HCT116 (cell line): ENCODE measurements at regions not wholly inside any gene's neighbourhood (a gene's known extent, or its start where the extent isn't known, plus 50 kb on each side); places are given as distances from the start of the nearest gene placed in this dataset.

Experiments
- ATAC-seq: fragments of 200-7000 bp; cut with Tn5 transposase; 2 replicates; pipeline ENCODE4 v1.9.1; 2020; ENCODE audit warnings: mild to moderate bottlenecking, moderate library complexity
- BruUV-seq: library from RNA; stranded (reverse); fragments of 400-500 nt; replicated peaks from 2 replicates; lab custom pipeline; 2021; lab: Mats Ljungman, UMichigan
- CTCF ChIA-PET: fragments of 300-600 bp; sonication (Branson Sonifier 250); formaldehyde crosslinking; loops from one replicate; lab custom pipeline; 2021; ENCODE audit warnings: antibody characterized with exemption; lab: Charles Lee
- POLR2A ChIA-PET: fragments of 300-600, 350-600 bp; sonication (Branson Sonifier 250); formaldehyde crosslinking; loops from one replicate; lab custom pipeline; 2021; ENCODE audit warnings: antibody characterized with exemption; lab: Charles Lee
- RAD21 ChIA-PET, 2 experiments: fragments of 300-600 bp; sonication (Branson Sonifier 250); formaldehyde crosslinking; loops; one replicate each; lab custom pipeline; 2023; ENCODE audit warnings: low total read pairs in 2 of 2; ENCODE audit not compliant: uncharacterized antibody in 2 of 2, unreplicated experiment in 2 of 2, low non-redundant PET in 1 of 2; lab: Charles Lee
- DNase-seq: peaks from one replicate; pipeline ENCODE4 v3.0.0-alpha.2; 2010; ENCODE audit warnings: low read depth, low spot score
- H2AFZ ChIP-seq: fragments of 200-600 bp; shearing (Covaris generic), sonication (generic); 2 replicates; pipeline ENCODE4 v1.6.1; 2017; ENCODE audit warnings: low read depth, mixed run types, mixed read lengths, antibody characterized with exemption, low read length; ENCODE audit not compliant: poor library complexity, severe bottlenecking
- H3K27ac ChIP-seq: 2 replicates; pipeline ENCODE4 v1.5.1; 2012; ENCODE audit warnings: low read depth, low read length
- H3K27me3 ChIP-seq: fragments of 200-600 bp; sonication (generic); 2 replicates; pipeline ENCODE4 v1.6.1; 2016; ENCODE audit warnings: mixed run types, low read length, mixed read lengths; ENCODE audit not compliant: insufficient read depth
- H3K36me3 ChIP-seq, 2 experiments: fragments of 200-500 bp in 1 of 2; fragments of 200-600 bp in 1 of 2; sonication (Bioruptor generic) in 1 of 2; sonication (generic) in 1 of 2; 2 replicates each; pipeline versions ENCODE4 v1.5.1 to v1.6.1; 2014 to 2016; ENCODE audit warnings: low read length in 2 of 2, inconsistent platforms in 1 of 2, mixed read lengths in 1 of 2, mixed run types in 1 of 2; ENCODE audit not compliant: insufficient read depth in 2 of 2, control insufficient read depth in 1 of 2
- H3K4me1 ChIP-seq, 2 experiments: fragments of 200-600 bp in 1 of 2; sonication (generic) in 1 of 2; 2 replicates each; pipeline versions ENCODE4 v1.5.1 to v1.6.1; 2012 to 2017; ENCODE audit warnings: low read length in 2 of 2, inconsistent platforms in 1 of 2, mild to moderate bottlenecking in 1 of 2, mixed read lengths in 1 of 2, mixed run types in 1 of 2, moderate library complexity in 1 of 2; ENCODE audit not compliant: insufficient read depth in 2 of 2, control insufficient read depth in 1 of 2
- H3K4me2 ChIP-seq: fragments of 200-600 bp; sonication (generic); 2 replicates; pipeline ENCODE4 v1.6.1; 2017; ENCODE audit warnings: mixed run types, low read length, mixed read lengths
- H3K4me3 ChIP-seq, 2 experiments: fragments of 200-600 bp in 1 of 2; sonication (generic) in 1 of 2; replicated peaks in 1 of 2; 2 replicates each; pipeline ENCODE4 v1.5.1; 2011 to 2016; ENCODE audit warnings: low read length in 2 of 2, control low read depth in 1 of 2, low read depth in 1 of 2, mild to moderate bottlenecking in 1 of 2, mixed read lengths in 1 of 2, mixed run types in 1 of 2
- H3K79me2 ChIP-seq: fragments of 200-600 bp; sonication (generic); 2 replicates; pipeline ENCODE4 v1.6.1; 2017; ENCODE audit warnings: mild to moderate bottlenecking, mixed run types, low read length, moderate library complexity, mixed read lengths; ENCODE audit not compliant: insufficient read depth
- H3K9ac ChIP-seq: fragments of 200-600 bp; sonication (generic); 2 replicates; pipeline ENCODE4 v1.6.1; 2016; ENCODE audit warnings: low read length, mixed read lengths
- H3K9me2 ChIP-seq: fragments of 200-600 bp; sonication (generic), shearing (Covaris generic); 2 replicates; pipeline ENCODE4 v1.6.1; 2017; ENCODE audit warnings: mixed run types, mild to moderate bottlenecking, moderate library complexity; ENCODE audit not compliant: insufficient read depth
- H3K9me3 ChIP-seq, 2 experiments: fragments of 200-500 bp in 1 of 2; fragments of 200-600 bp in 1 of 2; sonication (Bioruptor generic) in 1 of 2; sonication (generic) in 1 of 2; 2 replicates each; pipeline ENCODE4 v1.6.1; 2014 to 2017; ENCODE audit warnings: low read length in 2 of 2, mixed read lengths in 2 of 2, inconsistent platforms in 1 of 2, low read depth in 1 of 2, mild to moderate bottlenecking in 1 of 2, mixed run types in 1 of 2, moderate library complexity in 1 of 2; ENCODE audit not compliant: control insufficient read depth in 1 of 2, insufficient read depth in 1 of 2
- H4K20me1 ChIP-seq: fragments of 200-600 bp; sonication (generic), shearing (Covaris generic); 2 replicates; pipeline ENCODE4 v1.6.1; 2017; ENCODE audit warnings: mixed run types, mild to moderate bottlenecking, moderate library complexity; ENCODE audit not compliant: insufficient read depth
- ELF1 ChIP-seq: IDR thresholded peaks from 2 replicates; pipeline ENCODE4 v1.6.1; 2012; ENCODE audit warnings: low read depth, borderline replicate concordance
- EZH2 ChIP-seq: fragments of 200-600 bp; sonication (generic); IDR thresholded peaks from 2 replicates; pipeline ENCODE4 v1.6.1; 2017; ENCODE audit warnings: antibody characterized with exemption, mixed run types
- FOSL1 ChIP-seq: IDR thresholded peaks from 2 replicates; pipeline ENCODE4 v1.6.1; 2012; ENCODE audit warnings: low read depth
- JUND ChIP-seq: IDR thresholded peaks from 2 replicates; pipeline ENCODE4 v1.6.1; 2012
- RAD21 ChIP-seq: IDR thresholded peaks from 2 replicates; pipeline ENCODE4 v1.6.1; 2012; ENCODE audit warnings: low read depth, mild to moderate bottlenecking
- SP1 ChIP-seq: IDR thresholded peaks from 2 replicates; pipeline ENCODE4 v1.6.1; 2012; ENCODE audit warnings: low read depth
- SRF ChIP-seq: IDR thresholded peaks from 2 replicates; pipeline ENCODE4 v1.6.1; 2012; ENCODE audit warnings: low read depth
- TCF7L2 ChIP-seq: IDR thresholded peaks from 2 replicates; pipeline ENCODE4 v1.7.0; 2011; ENCODE audit warnings: borderline replicate concordance, inconsistent platforms; ENCODE audit not compliant: insufficient read depth, insufficient read length; ENCODE audit errors: extremely low read depth
- YY1 ChIP-seq: IDR thresholded peaks from 2 replicates; pipeline ENCODE4 v1.6.1; 2011; ENCODE audit warnings: low read length, low read depth, moderate library complexity, mild to moderate bottlenecking; ENCODE audit not compliant: insufficient replicate concordance; ENCODE audit errors: extremely low read depth
- ZFX ChIP-seq: fragments of 450-650 bp; IDR thresholded peaks from 2 replicates; pipeline ENCODE4 v1.6.1; 2017
- intact Hi-C: fragments of 100-400 bp; cut with micrococcal nuclease; formaldehyde crosslinking; loops from 2 replicates; pipeline ENCODE4 v1.10.0; 2022
- TF ChIP-seq, protein P1 (sequence below): IDR thresholded peaks from 2 replicates; pipeline ENCODE4 v1.6.1; 2012
- TF ChIP-seq, protein P2 (sequence below): IDR thresholded peaks from 2 replicates; pipeline ENCODE4 v1.6.1; 2011; ENCODE audit warnings: mild to moderate bottlenecking, low read length, moderate library complexity; ENCODE audit not compliant: insufficient replicate concordance; ENCODE audit errors: extremely low read depth
- TF ChIP-seq, protein P3 (sequence below), 3 experiments: fragments of 200-600 bp in 1 of 3; sonication (generic) in 1 of 3; IDR thresholded peaks in 2 of 3; conservative IDR thresholded peaks in 1 of 3; 2 replicates each; pipeline ENCODE4 v1.5.1; 2012 to 2017; ENCODE audit warnings: low read depth in 2 of 3, low read length in 2 of 3, antibody characterized with exemption in 1 of 3, borderline replicate concordance in 1 of 3, control low read depth in 1 of 3, mild to moderate bottlenecking in 1 of 3, mixed read lengths in 1 of 3, mixed run types in 1 of 3, moderate library complexity in 1 of 3; ENCODE audit not compliant: insufficient read depth in 1 of 3

DNA sequence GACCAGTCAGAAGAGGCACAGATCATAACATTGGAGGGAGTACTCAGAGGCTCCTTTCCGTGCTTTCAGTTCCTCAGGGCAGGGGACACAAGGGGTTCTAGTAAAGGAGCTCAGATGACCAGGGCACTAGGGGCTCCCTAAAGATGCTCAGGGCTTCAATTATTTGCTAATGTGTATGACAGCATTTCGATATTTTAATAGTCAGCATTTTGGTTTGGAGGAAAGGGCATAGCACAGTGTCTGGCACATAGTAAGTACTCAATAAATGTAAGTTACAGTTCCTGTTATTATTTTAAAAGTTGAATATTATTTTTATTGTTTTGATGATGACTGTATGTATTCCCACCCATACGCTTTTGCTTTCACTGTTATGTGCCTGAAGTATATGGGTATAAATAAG, 260.0 kb downstream of the REEP3 start (continued):
- no peak for TF ChIP-seq ELF1
- TF ChIP-seq ZFX: no peak
- no peak for TF ChIP-seq SRF
- TF ChIP-seq, protein P1, sequence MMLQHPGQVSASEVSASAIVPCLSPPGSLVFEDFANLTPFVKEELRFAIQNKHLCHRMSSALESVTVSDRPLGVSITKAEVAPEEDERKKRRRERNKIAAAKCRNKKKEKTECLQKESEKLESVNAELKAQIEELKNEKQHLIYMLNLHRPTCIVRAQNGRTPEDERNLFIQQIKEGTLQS: no peak
- TF ChIP-seq, protein P2, sequence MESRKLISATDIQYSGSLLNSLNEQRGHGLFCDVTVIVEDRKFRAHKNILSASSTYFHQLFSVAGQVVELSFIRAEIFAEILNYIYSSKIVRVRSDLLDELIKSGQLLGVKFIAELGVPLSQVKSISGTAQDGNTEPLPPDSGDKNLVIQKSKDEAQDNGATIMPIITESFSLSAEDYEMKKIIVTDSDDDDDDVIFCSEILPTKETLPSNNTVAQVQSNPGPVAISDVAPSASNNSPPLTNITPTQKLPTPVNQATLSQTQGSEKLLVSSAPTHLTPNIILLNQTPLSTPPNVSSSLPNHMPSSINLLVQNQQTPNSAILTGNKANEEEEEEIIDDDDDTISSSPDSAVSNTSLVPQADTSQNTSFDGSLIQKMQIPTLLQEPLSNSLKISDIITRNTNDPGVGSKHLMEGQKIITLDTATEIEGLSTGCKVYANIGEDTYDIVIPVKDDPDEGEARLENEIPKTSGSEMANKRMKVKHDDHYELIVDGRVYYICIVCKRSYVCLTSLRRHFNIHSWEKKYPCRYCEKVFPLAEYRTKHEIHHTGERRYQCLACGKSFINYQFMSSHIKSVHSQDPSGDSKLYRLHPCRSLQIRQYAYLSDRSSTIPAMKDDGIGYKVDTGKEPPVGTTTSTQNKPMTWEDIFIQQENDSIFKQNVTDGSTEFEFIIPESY: no peak

DNA sequence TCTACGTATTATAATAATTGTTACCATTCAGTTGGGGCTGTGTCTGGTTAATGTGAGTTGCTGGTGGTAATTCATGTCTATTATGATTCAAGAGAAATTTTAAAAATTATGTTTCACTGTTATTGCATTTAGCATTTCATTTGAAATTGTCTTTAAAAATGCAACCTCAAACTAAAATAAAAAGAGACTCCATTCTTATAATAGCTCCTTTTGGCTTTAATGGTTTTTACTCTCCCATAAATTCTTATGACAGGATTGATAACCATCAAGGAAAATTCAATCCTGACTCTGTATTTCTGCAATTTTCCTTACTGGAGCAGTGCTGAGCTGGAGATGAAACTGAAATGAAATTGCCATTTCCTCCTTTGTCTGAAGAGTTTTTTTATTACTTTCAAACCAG, 262.7 kb downstream of the REEP3 start:
- no peak overlapping the region for H3K9ac ChIP-seq
- intact Hi-C loops: no loop called here
- H3K9me2 ChIP-seq: no peaks in the 10 kb centered on the region
- CTCF ChIA-PET: interaction anchor here (1.1 kb wide), 1 partner anchor 16 kb away, joined by 4 read pairs; no protein-coding TSS in a partner anchor
- H3K4me3 ChIP-seq: no peak overlapping the region
- no peaks in the 10 kb centered on the region for H3K4me1 ChIP-seq
- H3K36me3 ChIP-seq: no peaks in the 10 kb centered on the region
- H2AFZ ChIP-seq: no peak overlapping the region
- H3K9me3 ChIP-seq: no peaks in the 10 kb centered on the region
- H3K27ac ChIP-seq: no peak overlapping the region
- H3K4me2 ChIP-seq: no peak overlapping the region
- no peak for ATAC-seq
- RAD21 ChIA-PET: no interaction called here
- no peaks in the 10 kb centered on the region for H3K79me2 ChIP-seq
- no peaks in the 10 kb centered on the region for H3K27me3 ChIP-seq
- no peak for DNase-seq
- no peak for TF ChIP-seq FOSL1
- TF ChIP-seq JUND: no peak
- TF ChIP-seq EZH2: no peak
- TF ChIP-seq, protein P2: no peak
- TF ChIP-seq YY1: no peak
- no peak for TF ChIP-seq SP1
- no peak for TF ChIP-seq TCF7L2
- TF ChIP-seq RAD21: no peak
- TF ChIP-seq, protein P3, sequence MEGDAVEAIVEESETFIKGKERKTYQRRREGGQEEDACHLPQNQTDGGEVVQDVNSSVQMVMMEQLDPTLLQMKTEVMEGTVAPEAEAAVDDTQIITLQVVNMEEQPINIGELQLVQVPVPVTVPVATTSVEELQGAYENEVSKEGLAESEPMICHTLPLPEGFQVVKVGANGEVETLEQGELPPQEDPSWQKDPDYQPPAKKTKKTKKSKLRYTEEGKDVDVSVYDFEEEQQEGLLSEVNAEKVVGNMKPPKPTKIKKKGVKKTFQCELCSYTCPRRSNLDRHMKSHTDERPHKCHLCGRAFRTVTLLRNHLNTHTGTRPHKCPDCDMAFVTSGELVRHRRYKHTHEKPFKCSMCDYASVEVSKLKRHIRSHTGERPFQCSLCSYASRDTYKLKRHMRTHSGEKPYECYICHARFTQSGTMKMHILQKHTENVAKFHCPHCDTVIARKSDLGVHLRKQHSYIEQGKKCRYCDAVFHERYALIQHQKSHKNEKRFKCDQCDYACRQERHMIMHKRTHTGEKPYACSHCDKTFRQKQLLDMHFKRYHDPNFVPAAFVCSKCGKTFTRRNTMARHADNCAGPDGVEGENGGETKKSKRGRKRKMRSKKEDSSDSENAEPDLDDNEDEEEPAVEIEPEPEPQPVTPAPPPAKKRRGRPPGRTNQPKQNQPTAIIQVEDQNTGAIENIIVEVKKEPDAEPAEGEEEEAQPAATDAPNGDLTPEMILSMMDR (IDR thresholded peaks at IDR 0.05 in 2 of 3, conservative IDR thresholded peaks at IDR 0.05 in 1 of 3; ENCODE audit: borderline replicate concordance in 1 of 3, insufficient read depth in 1 of 3, low read depth in 2 of 3, low read length in 2 of 3): no peak
- H4K20me1 ChIP-seq: no peaks in the 10 kb centered on the region
- POLR2A ChIA-PET: no interaction called here
- no TSS peak for BruUV-seq
